Body of pancreas (tissue), 4 donors: ENCODE measurements at regions not wholly inside any gene's neighbourhood (a gene's known extent, or its start where the extent isn't known, plus 50 kb on each side); places are given as distances from the start of the nearest gene placed in this dataset.

Source experiments
- ATAC-seq: fragments of 150-250 bp; one replicate; pipeline ENCODE4 v1.9.1; 2016
- DNase-seq, 4 donors: peaks; one replicate each; pipeline ENCODE4 v3.0.0-alpha.2; 2019
- H3K27ac ChIP-seq, 4 donors: fragments of 200-600 bp; sonication (generic); 1 replicate in 3 of 4; 2 replicates in 1 of 4; pipeline versions ENCODE4 v1.5.1 to v1.6.1; 2016 to 2019; ENCODE audit warnings: mild to moderate bottlenecking in 1 of 4, mixed read lengths in 1 of 4, moderate library complexity in 1 of 4
- H3K27me3 ChIP-seq, 2 donors: fragments of 200-600 bp; sonication (generic); one replicate each; pipeline ENCODE4 v1.6.0; 2016; ENCODE audit warnings: mild to moderate bottlenecking in 1 of 2
- H3K36me3 ChIP-seq, 2 donors: fragments of 200-600 bp; sonication (generic); replicated peaks in 1 of 2; 2 replicates each; pipeline ENCODE4 v1.5.1; 2016; ENCODE audit warnings: low read depth in 2 of 2; ENCODE audit not compliant: insufficient read depth in 1 of 2
- H3K4me1 ChIP-seq: fragments of 200-600 bp; sonication (generic); one replicate; pipeline ENCODE4 v1.6.0; 2016
- H3K4me3 ChIP-seq, 2 donors: fragments of 200-600 bp; sonication (generic); 1 replicate in 1 of 2; 2 replicates in 1 of 2; pipeline ENCODE4 v1.5.1; 2016 to 2019
- H3K9me3 ChIP-seq, 3 donors: fragments of 200-600 bp; sonication (generic); 1 replicate in 2 of 3; 2 replicates in 1 of 3; pipeline ENCODE4 v1.5.1; 2016
- CTCF ChIP-seq, 7 experiments: fragments of 450-650 bp in 4 of 7; fragments of 200-600 bp in 3 of 7; sonication (generic) in 3 of 7; IDR thresholded peaks; one replicate each; pipeline ENCODE4 v1.5.1; 2016 to 2019; ENCODE audit warnings: antibody characterized with exemption in 7 of 7
- POLR2A ChIP-seq, 3 donors: fragments of 450-650 bp; IDR thresholded peaks; one replicate each; pipeline ENCODE4 v1.6.1; 2016; ENCODE audit warnings: antibody characterized with exemption in 3 of 3, mild to moderate bottlenecking in 2 of 3
- WGBS, 2 donors: methylation state at CpG; one replicate each; pipeline ENCODE4 v1.1.5; 2017; 5-methylcytosine and 5-hydroxymethylcytosine counted together
- intact Hi-C: fragments of 100-400 bp; cut with DNase I; formaldehyde crosslinking; loops from one replicate; pipeline ENCODE4 v1.15.1; 2023

DNA sequence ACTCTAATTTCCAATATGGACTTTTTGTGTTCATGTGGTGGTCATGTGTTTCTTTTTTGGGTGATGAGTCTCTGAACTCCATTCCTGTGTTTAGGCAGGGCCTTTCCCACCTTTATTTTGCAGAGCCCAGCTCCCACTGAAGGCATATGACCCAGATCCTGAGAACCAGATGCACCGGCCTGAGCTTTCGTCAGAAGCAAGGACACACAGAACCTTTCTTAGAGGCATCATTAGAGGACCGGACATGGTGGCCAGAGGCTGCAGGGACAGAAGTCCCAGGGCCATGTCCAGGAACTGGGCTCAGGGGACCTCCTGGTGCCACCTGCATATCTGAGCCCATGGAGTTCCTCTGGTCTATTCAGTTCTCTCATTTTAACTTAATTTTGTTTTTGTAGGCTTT, 200.9 kb upstream of the ZNF32 start:
- TF ChIP-seq CTCF (IDR thresholded peaks at IDR 0.05) (no peak), POLR2A (IDR thresholded peaks at IDR 0.05) (no peak)
- no peak overlapping the region for H3K27ac ChIP-seq
- DNase-seq (no peak), ATAC-seq (no peak)
- intact Hi-C loops = no loop called here
- H3K36me3 ChIP-seq = no peaks in the 10 kb centered on the region
- H3K4me1 ChIP-seq = peaks cover 18% of the 10 kb centered on the region
- no peak overlapping the region for H3K4me3 ChIP-seq
- H3K27me3 ChIP-seq = no peaks in the 10 kb centered on the region
- H3K9me3 ChIP-seq = no peaks in the 10 kb centered on the region
- 89 to 91% methylated on average over 3 of the region's 3 CpGs for WGBS, 2 donors

GRCh38 chr10:43846968-43847367, 198.3 kb upstream of the ZNF32 start:
- DNase-seq (no peak), ATAC-seq (peak; percentile 19)
- intact Hi-C loops = no loop called here
- Histone ChIP-seq H3K27ac (no peak overlapping the region), H3K4me3 (no peak overlapping the region), H3K36me3 (no peaks in the 10 kb centered on the region), H3K4me1 (peaks cover 13% of the 10 kb centered on the region), H3K9me3 (no peaks in the 10 kb centered on the region), H3K27me3 (no peaks in the 10 kb centered on the region)
- WGBS, 2 donors = 68 to 76% methylated on average over 4 of the region's 4 CpGs
- no peak for TF ChIP-seq CTCF (IDR thresholded peaks at IDR 0.05)
- no peak for TF ChIP-seq POLR2A (IDR thresholded peaks at IDR 0.05)

DNA sequence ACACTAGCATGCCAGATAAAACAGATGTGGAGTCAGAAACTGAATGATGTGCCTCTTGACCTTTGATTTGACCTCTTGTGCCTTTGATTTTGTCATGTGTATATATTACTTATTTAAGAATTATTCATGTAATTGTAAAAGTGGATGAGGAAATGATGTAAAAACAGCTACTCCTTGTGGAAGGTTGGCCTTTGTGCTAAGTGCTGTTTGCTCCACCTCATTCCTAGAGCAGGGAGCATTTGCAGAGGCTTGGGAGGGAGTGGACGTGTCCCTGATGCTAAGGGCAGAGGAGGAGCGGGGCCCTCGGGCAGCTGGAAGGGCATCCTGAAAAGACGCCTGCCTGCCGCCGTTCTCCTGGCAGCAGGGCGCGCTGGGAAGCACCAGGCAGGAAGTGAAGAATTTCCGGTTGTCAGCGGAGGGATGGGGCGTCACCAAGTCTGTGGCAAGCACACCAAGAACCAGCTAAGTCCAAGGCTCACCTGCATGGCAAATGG, 197.6 kb upstream of the ZNF32 start:
- H3K27me3 ChIP-seq = no peaks in the 10 kb centered on the region
- peak; percentile 47 for ATAC-seq
- H3K27ac ChIP-seq = no peak overlapping the region

DNA sequence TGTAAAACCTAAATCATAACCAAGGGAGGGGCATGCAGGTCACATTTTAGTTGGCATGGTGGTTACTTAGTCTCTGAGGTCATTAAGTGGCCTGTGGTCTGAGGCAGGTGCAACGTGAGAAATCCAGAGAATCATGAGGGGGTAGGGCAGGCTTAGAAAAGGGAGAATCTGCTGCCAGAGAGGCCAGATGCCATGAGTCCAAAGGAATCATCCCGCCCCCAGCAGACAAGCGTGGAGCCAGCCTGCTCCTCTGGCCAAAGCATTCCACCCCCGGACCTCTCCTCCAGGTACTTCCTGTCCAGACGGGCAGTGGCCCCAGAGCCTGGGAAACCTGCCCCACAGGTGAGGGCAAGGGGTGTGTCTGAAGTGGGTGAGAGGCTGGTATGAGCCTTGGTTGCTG, 196.4 kb upstream of the ZNF32 start:
- Histone ChIP-seq H3K9me3 (no peaks in the 10 kb centered on the region), H3K27ac (no peak overlapping the region), H3K4me3 (no peak overlapping the region), H3K4me1 (no peaks in the 10 kb centered on the region), H3K27me3 (no peaks in the 10 kb centered on the region), H3K36me3 (no peaks in the 10 kb centered on the region)
- ATAC-seq (no peak), DNase-seq (no peak)
- 80 to 86% methylated on average over 5 of the region's 5 CpGs for WGBS, 2 donors
- intact Hi-C loops = no loop called here
- TF ChIP-seq POLR2A (IDR thresholded peaks at IDR 0.05) = no peak
- TF ChIP-seq CTCF (IDR thresholded peaks at IDR 0.05) = no peak

More for the DNA sequence above, 197.6 kb upstream of the ZNF32 start:
- TF ChIP-seq CTCF (IDR thresholded peaks at IDR 0.05) (no peak), POLR2A (IDR thresholded peaks at IDR 0.05) (no peak)
- Histone ChIP-seq H3K4me3 (no peak overlapping the region), H3K36me3 (no peaks in the 10 kb centered on the region), H3K4me1 (peaks cover 5% of the 10 kb centered on the region), H3K9me3 (no peaks in the 10 kb centered on the region)
- WGBS, 2 donors = 63 to 73% methylated on average over 8 to 11 of the region's 11 CpGs
- intact Hi-C loops = no loop called here
- no peak for DNase-seq

DNA sequence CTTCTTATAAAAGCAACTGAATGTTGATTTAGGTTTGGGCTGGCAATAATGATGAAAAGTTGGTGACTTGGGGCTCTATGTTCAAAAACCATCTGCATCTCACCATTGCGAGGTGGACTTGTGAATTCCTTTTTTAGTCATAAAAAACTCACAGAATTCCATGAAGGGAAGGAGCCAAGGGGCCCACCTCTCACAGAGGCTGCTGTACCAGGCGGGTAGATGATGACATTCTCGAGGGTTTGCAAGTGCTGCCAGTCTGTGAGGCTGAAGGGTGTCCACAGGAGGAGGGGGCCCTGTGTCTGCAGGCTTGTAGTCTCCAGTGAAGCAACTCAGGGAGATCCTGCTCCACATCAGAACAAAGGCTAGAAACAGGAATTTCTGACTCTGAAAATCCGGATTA, 195.5 kb upstream of the ZNF32 start:
- DNase-seq = no peak
- H3K4me1 ChIP-seq = no peaks in the 10 kb centered on the region
- H3K4me3 ChIP-seq = no peak overlapping the region
- TF ChIP-seq POLR2A (IDR thresholded peaks at IDR 0.05) (no peak), CTCF (IDR thresholded peaks at IDR 0.05) (no peak)
- no peak for ATAC-seq
- no peak overlapping the region for H3K27ac ChIP-seq
- intact Hi-C loops = no loop called here
- H3K9me3 ChIP-seq = no peaks in the 10 kb centered on the region
- H3K36me3 ChIP-seq = no peaks in the 10 kb centered on the region
- 87 to 91% methylated on average over 4 of the region's 4 CpGs for WGBS, 2 donors
- H3K27me3 ChIP-seq = no peaks in the 10 kb centered on the region
